GM12892 (cell line): ENCODE measurements at regions not wholly inside any gene's neighbourhood (a gene's known extent, or its start where the extent isn't known, plus 50 kb on each side); places are given as distances from the start of the nearest gene placed in this dataset.

ENCODE experiments used
- POLR2AphosphoS5 ChIP-seq: IDR thresholded peaks from 2 replicates; pipeline ENCODE4 v1.6.1; 2011; ENCODE audit warnings: low read depth, low read length, control low read depth
- TAF1 ChIP-seq: IDR thresholded peaks from 2 replicates; pipeline ENCODE4 v1.6.1; 2011; ENCODE audit warnings: low read depth, mild to moderate bottlenecking, control low read depth, low read length, borderline replicate concordance

GRCh38 chr16:17563323-17564091 is 92.7 kb upstream of the XYLT1 start:
- no peak for TF ChIP-seq TAF1
- TF ChIP-seq POLR2AphosphoS5 = no peak
